HG03442 (cell line): ENCODE measurements at regions not wholly inside any gene's neighbourhood (a gene's known extent, or its start where the extent isn't known, plus 50 kb on each side); places are given as distances from the start of the nearest gene placed in this dataset.
"Not testable (repeated sequence)": the region's sequence is repeated elsewhere in the genome, so short reads cannot be mapped to it uniquely, and the experiment has no call there.

Source experiments
- ATAC-seq: cut with Tn5 transposase; IDR thresholded peaks from one replicate; pipeline ENCODE4 v1.9.1; 2021; ENCODE audit warnings: mild to moderate bottlenecking, moderate library complexity; ENCODE audit not compliant: unreplicated experiment

DNA sequence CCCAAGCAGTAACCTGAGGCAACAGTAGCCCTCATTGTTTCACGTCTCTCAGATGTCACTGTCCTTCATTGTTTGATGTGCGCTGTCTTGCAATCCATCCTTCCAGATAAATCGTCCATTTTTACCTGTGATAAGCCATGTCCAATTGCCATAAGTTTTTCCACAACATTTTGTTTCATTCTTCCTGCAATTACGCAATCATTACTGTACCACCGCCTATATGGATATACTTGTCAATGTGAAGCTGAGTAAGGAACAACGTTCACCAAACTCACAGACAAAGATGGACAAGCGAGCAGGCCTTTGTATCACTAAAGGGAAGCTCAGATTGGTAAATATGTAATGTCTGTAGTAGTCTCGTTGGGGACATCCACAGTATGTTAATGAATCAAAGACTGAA lies 452.5 kb upstream of the NDN start:
- not testable (repeated sequence) for ATAC-seq

GRCh38 chr15:24145070-24145469 lies 458.0 kb upstream of the NDN start:
- ATAC-seq: not testable (repeated sequence)

DNA sequence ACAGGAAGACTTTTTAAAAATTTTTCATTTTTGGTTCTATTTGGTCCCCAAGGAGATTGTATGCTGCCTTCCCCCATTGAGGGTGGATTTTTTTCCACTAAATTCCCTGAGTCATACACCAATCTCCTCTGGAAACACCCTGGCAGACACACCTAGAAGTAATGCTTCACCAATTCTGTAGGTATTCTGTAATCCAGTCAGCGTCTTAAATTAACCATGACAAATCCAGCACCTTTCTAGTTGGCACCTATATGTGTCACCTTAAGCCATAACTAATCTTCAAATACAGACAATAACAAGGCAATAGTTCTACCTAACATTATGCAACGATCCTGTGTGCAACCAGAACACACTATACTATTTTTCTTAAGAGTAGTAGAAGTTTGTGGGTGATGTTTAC lies 459.1 kb upstream of the NDN start:
- ATAC-seq: no peak

DNA sequence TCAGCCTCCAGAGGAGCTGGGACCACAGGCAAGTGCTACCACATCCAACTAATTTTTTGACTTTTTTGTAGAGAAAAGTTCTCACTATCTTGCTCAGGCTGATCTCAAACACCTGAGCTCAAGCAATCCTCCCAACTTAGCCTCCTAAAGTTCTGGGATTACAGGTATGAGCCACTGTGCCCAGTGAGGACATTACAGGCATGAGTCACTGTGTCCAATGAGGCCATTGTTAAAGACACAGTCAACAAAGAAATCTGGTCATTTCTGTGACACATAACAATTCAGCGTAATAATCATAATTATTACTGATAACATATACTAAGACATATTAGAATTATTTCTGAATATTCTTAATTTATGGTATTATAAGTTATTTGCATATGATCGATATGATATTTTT lies 463.4 kb upstream of the NDN start:
- ATAC-seq: no peak

DNA sequence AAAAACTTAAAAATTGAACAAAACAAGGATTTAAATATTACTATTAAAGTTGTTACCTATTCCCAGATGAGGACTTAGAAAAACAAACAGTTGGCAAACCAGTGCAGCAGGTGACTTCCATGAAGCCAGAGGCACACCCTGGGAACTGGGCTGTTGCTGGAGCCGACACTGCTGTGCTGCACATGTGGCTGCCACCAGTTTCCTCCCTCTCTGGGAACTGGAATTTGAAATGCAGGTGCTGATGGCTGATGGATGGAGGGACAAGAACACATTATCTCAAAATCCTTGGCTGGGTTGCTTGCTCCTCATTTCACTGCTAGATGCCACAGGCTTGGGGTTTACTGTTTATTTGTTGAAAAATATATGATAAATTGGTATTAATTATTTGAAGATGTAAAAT lies 471.2 kb upstream of the NDN start:
- ATAC-seq: not testable (repeated sequence)

GRCh38 chr15:24165512-24165911 lies 478.4 kb upstream of the NDN start:
- not testable (repeated sequence) for ATAC-seq

- ATAC-seq: not testable (repeated sequence)
These were observed 473.3 kb upstream of the NPAP1 start for GRCh38 chr15:24202297-24202696.

GRCh38 chr15:24211742-24212476 lies 463.7 kb upstream of the NPAP1 start:
- not testable (repeated sequence) for ATAC-seq

DNA sequence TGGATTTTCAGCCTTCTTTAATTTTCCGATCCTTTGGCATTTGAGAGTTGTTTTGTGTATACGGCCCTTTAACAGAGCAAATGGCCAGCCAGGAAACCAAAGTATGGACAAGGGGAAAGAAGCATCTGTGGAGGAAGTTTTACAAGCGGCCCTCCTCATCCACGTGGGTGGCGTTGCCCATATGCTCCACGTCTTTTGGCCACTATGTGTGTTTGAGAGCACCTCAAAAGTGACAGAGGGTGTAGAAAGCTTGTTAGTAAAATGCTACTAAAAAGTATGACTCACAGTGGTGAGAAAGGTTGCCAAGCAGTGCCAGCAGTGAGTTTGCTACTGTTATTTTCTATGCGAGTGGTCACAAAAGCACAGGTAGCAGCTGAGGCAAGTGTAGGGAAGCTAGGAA lies 451.8 kb upstream of the NPAP1 start:
- ATAC-seq: no peak

DNA sequence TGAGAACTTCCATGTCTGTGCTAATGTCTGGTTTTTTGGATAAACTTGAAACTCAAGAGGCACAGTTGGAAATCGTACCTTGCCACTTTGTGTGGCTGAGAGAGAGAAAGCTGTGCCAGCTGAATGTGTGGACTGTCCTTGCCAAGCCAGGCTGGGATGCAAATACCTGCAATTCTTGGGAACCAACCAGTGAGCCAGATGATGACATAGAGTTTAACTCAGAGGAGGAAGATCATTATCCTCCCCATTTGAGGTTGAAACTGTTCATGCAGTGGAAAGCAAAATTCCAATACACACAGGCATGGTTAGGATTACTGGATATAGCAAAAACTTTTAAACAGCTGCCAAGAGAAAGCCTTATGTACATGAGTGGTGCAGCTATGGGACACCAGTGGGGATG lies 451.4 kb upstream of the NPAP1 start:
- no peak for ATAC-seq

DNA sequence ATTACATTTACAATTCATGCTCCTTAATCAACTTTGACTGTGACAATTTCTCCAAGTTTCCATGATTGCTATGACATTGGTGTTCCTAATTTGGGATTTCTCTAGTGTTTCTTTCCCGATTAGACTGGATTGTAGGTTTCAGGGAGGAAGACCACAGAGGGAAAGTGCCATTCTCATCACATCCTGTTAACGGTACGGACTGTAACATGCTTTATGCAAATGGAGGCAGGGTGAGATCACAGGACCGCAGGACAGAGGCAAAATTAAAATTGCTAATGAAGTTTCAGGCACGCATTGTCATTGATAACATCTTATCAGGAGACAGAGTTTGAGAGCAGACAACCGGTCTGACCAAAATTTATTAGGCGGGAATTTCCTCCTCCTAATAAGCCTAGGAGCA lies 446.7 kb upstream of the NPAP1 start:
- not testable (repeated sequence) for ATAC-seq

DNA sequence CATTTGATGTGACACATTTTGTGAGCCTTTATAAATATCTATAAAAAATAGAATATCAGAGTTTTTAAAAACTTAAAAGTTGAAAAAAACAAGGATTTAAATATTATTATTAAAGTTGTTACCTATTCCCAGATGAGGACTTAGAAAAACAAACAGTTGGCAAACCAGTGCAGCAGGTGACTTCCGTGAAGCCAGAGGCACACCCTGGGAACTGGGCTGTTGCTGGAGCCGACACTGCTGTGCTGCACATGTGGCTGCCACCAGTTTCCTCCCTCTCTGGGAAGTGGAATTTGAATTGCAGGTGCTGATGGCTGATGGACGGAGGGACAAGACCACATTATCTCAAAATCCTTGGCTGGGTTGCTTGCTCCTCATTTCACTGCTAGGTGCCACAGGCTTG lies 442.4 kb upstream of the NPAP1 start:
- not testable (repeated sequence) for ATAC-seq

DNA sequence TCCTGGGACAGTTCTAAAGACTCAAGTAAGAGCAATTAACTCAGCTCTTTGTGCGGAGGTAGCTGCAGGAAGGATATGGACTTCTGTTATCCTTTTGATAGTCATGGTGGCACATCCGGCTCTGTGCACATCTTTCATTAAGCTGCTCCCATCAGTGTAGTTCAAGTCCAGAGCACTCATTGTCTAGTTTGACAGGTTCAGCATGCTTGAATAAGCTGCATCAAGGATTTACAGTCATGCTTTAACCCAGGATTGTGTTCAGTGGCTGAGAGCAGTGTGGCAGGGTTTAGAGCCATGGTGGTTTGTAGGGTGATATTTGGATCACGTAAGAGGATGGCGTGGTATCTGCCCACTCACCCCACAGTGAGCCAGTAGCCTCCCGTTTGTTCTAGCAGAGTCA lies 435.0 kb upstream of the NPAP1 start:
- not testable (repeated sequence) for ATAC-seq

- not testable (repeated sequence) for ATAC-seq
These were observed 416.5 kb upstream of the NPAP1 start for GRCh38 chr15:24259106-24259505.

DNA sequence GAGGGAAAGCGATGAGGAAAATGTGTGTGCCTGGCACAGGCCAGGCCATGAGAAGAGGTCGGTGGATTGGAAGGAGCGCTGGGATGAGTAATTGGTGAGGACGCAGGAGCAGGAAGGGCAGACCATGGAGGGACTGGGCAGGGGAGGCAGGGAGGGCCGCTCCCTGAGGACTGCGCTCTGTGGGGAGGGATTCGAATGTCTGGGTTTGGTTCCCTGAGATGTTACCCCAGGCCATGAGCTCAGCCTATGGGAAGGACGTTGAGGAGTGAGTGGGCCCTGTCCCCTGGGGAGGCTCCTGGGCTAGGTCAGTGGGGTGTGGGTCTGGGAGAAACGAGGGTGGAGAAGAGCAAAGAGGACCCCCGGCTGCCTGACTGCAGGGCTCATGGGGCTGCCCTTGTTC lies 415.2 kb upstream of the NPAP1 start:
- ATAC-seq: not testable (repeated sequence)

GRCh38 chr15:24260854-24261253 lies 414.7 kb upstream of the NPAP1 start:
- not testable (repeated sequence) for ATAC-seq

DNA sequence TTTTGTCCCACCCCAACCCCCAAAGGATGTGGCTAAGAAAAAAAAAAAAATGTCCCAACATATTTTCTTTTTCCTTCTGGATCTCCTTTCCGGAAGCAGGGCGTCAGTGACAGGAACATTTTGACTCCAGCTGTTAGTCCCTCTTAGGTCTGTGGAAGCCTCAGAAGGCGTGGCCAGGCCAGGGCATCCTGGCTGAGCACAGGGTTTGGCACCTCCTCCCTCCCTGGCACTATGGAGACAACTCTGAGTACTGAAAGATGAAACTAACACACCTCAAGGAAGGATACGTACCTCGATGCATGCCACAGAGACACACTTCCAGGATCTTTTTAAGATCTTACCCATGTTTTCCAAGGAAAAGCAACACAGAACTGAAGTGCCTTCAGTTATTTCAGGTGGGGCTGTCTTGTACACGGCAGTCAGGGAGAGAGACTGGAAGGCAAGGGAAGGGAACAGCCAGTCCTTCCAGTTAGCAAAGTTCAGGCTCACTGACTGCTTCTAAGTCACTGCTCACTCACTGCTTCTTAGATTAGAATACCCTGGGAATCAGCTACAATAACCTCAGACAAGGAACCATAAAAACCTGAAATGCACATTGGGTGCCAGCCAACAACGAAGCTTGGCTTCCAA lies 406.9 kb upstream of the NPAP1 start:
- ATAC-seq: not testable (repeated sequence)

DNA sequence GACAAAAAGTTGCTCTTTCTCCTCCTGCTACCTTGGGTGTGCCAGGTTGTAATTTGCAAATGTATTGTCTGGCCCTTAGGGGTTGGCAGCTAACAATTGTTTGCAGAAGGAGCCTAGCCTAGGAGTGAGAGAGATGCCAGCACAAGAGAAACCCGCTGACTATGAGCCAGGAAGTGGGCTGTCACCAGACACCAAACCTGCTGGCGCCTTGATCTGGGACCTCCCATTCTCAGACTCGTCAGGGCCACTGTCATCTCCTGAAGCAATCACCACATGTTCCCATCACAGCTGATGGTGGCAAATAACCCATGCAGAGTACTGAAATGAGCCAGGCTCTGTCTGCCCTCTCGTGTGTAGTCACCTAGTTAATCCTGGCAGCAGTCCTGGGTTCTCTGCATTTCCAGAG lies 406.4 kb upstream of the NPAP1 start:
- no peak for ATAC-seq

DNA sequence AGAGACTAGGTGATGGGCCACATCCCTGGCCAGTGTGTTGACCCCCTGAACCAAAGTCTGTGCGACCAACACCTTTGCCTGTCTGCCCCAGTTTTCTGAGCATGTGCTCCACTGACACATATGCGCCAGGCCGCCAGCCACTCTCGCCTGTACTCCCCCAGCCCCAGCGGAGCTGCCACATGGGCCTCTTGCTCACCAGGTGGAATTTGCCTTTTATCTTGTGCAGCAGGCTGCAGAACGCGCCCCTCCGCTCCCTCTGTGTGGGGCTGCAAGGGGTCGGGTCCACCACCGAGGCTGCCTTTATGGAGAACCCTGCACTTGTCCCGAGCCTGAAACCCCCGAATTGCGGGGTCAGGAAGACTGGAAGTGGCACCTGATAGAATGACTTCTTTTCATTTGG lies 405.7 kb upstream of the NPAP1 start:
- no peak for ATAC-seq

DNA sequence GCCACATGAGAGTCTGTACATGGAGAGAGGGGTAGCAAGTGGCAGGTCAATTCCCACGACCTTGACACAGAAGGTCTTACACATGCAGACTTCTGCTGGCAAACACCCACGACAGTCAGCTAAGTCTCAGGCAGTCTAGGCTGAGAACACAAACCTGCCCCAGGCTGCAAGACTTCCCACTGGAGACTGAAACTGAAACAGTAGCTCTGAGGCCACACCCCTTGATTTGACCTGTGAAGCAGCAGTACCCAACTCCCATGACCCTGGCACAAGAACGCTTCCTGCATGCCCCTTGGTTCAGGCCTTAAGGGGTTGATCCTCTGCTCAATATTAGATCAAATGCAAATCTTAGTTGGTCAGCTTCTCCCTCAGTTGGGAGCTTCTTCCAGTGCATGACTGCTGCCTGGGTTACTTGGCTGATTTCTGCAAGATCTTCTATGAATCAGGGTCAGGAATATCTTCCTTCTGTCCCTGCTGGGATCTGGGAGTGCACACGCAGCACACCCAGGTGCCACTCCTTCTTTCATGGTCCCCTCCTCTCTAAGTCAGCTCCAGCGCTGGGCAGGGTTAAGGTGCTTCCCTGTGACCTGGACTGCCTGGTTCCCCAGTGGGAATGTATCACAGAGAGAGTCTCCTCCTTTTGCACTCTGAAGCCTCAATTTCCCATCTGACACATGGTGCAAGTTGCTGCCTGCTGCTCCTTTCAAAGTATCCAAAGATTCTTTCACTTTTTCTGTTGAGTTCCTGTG lies 403.9 kb upstream of the NPAP1 start:
- not testable (repeated sequence) for ATAC-seq

DNA sequence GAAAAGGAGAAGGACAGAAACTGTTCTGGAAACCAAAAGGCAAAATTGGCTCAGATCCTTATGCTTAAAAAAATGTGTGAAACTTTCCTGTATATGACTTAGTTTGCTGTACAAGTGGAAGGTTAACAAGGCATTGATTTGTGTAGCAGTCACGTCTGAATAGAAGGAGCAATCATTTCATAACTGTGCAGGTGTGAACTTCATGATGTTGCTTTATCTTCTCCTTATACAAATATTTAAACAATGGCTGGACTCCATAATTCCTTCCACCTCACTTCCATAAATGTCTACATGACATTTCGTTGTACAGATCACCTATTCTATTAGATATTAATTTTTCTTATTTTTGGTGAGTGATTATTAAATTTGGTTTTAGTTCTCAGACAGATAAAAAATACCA lies 382.7 kb upstream of the NPAP1 start:
- no peak for ATAC-seq
